RPMI7951 (cell line): ENCODE measurements at regions not wholly inside any gene's neighbourhood (a gene's known extent, or its start where the extent isn't known, plus 50 kb on each side); places are given as distances from the start of the nearest gene placed in this dataset.

Source experiments
- DNase-seq: peaks from one replicate; pipeline ENCODE4 v3.0.0-alpha.2; 2012; ENCODE audit warnings: low read depth

GRCh38 chr16:52235186-52235585 is 311.8 kb downstream of the TOX3 start:
- no peak for DNase-seq

- no peak for DNase-seq
Observed at GRCh38 chr16:52234626-52235025, 312.3 kb downstream of the TOX3 start.

DNA sequence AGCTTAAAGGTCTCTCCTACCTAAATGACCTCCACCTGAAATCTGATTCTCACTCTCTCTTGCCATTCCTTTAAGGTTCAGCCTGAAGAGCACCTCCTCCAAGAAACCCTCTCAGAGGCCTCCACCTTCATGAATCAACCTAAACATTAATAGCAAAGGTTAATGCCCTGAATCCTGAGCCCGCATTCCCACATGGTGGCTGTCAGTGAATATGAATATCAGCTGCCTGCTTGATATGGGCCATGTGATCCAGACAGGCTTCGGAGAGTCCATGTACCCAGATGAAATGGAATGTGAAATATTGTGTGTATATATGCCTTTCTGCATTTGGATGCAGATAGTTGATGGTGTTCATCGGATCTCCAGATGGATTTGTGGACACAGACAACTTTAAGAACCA is 317.5 kb downstream of the TOX3 start:
- no peak for DNase-seq

GRCh38 chr16:52227851-52228250 is 319.1 kb downstream of the TOX3 start:
- DNase-seq = no peak

DNA sequence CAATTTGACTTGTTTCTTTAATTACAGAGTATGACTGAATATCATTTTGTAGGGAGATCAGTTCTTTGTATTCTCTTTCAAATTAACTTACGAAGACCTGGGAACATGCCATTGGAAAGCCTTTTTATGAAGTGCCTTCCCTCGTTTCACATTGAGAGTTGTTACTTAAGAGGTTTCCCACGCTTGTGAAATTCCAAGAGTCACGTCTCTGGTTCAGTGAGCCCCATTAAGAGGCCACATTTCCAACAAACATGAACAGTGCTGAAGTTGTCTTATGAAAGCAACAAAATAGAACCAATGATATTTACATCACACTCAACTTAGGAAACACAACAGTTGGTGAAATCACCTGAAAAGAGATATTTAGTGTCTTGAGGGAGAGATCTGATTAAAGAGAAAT is 334.1 kb downstream of the TOX3 start:
- DNase-seq = no peak

GRCh38 chr16:52209227-52209626 is 337.7 kb downstream of the TOX3 start:
- no peak for DNase-seq

GRCh38 chr16:52203096-52203495 is 343.8 kb downstream of the TOX3 start:
- DNase-seq = no peak

DNA sequence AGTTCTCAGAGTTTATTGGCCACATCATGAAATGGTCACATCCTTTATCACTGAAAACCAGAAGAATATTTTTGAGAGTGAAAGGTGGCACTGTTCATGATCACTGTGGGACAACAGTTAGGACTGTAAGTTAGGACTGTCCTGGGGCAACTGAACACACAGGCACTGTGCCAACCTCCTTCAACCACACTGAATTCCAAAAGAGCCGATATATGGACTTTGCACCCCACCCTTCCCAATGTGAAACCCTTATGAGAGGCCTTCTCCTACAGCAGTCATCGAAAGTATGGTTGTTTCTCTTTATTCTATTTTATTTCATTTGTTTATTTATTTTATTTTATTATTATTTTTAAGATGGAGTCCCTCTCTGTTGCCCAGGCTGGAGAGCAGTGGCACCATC is 353.5 kb downstream of the TOX3 start:
- DNase-seq = no peak

DNA sequence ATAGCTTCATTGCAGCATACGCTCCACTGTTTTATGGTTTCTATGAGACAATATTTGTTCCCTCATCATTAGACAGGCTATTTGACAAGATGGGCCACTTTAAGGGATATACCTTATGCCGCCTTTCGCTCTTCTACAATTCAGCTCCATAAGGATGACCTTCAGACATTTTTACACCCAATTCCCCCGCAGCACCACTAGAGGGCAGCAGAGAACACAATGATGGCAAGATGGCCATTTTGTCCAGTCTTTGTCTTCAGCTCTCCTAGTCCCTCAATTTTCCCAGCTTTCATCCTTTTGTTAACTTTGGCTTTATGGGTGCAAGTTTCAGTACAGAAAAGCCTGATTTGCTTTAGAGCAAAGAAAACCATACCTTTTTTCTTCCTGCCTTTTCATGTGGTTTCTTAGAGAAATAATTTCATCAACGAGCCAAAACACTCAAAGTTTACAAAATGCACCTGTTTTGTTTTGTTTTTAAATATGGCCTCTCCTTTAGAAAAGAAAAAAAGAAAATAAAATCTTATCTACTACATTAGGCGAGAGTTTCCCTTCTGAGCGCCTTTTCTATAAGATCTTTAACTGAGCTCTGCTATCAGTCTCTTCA is 355.3 kb downstream of the TOX3 start:
- DNase-seq = peak; percentile 52

- DNase-seq = no peak
Observed at GRCh38 chr16:52184336-52184735, 362.6 kb downstream of the TOX3 start.

- no peak for DNase-seq
Observed at GRCh38 chr16:52182840-52183239, 364.1 kb downstream of the TOX3 start.

GRCh38 chr16:52174168-52174567 is 372.8 kb downstream of the TOX3 start:
- no peak for DNase-seq

GRCh38 chr16:52171481-52171880 is 375.5 kb downstream of the TOX3 start:
- DNase-seq = no peak

DNA sequence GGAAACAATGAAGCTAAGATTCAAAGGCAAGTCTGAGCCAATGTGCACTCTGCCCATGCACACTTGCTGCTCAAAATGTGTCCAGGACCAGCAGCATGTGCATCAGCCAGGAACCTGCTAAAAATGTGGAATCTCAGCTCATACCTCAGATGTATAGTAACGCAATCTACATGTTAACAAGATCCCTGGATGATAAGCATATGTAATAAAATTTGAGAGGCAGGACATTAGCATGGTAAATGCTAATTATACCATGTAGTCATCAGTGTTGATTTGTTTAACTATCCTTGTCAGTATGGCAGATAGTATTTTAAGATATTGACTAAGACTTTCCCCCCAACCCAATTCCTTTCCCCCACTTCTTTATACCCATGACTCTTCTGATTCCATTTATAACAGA is 379.6 kb downstream of the TOX3 start:
- no peak for DNase-seq

GRCh38 chr16:52165961-52166360 is 381.0 kb downstream of the TOX3 start:
- no peak for DNase-seq

GRCh38 chr16:52149003-52149402 is 397.9 kb downstream of the TOX3 start:
- no peak for DNase-seq

GRCh38 chr16:52141871-52142270 is 405.1 kb downstream of the TOX3 start:
- DNase-seq = no peak

DNA sequence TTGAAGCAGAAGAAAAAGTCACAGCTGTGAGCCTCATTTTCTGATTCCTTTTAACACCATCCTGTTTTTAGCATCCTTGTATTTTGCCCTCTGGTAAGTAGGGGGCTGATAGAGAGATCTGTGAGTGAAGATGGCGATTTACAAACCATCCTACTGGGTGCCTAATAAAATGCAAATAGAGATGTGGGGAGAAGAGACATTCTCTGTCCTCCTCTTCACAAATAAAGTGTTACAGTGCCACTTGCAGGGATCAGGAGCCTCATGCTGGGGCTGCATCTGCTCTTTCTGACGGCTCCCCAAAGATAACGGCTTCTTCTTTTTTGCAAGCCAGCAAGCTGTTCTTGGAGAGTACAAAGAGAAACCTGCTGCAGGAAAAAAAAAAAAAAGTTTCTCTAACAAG is 418.6 kb downstream of the TOX3 start:
- no peak for DNase-seq

- no peak for DNase-seq
Observed at GRCh38 chr16:52123842-52124241, 423.1 kb downstream of the TOX3 start.

DNA sequence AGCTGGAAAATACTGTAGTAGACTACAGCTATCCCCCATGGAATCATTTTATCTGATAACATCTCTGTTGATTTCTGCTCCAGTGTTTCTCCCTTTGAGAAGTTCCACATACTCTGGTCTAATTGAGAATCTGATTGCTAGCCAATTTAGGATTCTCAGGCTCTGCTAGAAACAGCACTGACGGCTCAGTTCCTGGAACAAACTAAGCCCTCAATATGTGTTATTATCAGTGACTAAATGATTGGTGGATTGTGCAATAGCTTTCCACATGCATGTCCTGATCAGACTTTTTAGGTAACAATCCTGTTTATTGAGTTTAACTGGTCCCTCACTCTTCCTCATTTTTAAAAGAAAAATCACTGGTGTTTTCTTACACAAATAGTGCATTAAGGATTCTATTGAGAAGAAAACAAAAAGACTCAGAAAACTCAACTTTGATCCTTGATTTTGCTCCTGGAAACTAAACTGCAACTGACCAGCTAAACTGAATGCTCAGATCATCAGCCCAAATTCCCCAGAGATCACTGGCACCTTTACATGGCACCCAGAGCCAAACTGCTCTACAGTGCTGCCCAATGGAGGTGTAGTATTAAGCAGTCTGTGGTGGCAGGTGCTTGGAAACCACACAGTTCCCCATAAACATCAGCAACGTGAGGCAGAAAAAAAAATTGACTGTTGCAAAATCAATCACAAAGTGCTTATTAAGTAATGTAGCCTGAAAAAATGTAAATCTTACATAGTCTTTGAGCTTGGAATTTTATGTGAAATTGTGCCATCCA is 423.7 kb downstream of the TOX3 start:
- DNase-seq = no peak

DNA sequence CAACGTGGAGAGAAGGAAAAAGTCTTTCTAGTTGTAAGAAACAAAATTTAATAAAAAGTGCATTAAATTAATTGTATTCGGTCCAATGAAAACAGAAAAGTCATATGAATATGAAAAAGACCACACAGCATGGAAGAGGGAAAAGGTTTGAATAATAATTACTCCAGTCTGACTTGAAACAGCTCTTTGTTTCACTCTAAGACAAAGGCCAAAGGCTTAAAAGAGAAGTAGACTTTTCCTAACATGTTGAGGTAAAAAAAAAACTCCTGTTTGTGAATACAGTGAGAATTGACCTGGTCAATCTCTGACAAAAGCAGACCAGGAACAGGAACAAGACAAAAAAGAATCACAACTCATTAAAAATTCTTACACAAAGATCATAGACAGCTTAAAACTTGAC is 429.8 kb downstream of the TOX3 start:
- DNase-seq = no peak

GRCh38 chr16:52114379-52114778 is 432.6 kb downstream of the TOX3 start:
- DNase-seq = peak; percentile 8

DNA sequence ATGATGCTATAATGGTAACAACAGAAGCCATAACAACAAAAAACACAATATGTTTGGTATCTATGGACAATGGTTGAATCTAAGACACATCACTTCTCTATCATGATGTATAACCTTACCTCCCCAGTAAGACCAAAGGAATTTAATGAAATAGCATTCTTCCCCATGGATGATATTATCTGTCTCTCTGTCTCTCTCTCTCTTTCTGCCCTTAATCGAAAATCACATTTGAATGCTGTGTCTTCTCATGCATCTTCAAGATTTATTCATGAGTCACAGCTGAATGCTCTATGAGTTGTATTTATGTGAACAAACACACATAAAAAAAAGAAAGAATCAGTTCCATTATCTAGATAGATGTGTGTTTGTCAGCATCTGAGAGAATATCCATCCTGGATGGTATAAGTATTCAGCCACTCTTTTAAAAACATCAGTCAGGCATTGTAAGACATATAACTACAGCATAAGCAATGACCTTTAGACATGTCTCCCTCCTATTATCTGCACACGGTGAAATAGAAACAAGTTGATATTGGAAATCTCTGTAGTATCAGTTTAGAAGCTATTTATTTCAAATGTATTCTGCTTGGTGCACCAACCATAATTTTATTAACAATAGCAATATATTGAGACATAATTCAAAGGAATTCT is 433.3 kb downstream of the TOX3 start:
- no peak for DNase-seq
